Upper lobe of right lung (tissue), 1 donor: ENCODE measurements at regions not wholly inside any gene's neighbourhood (a gene's known extent, or its start where the extent isn't known, plus 50 kb on each side); places are given as distances from the start of the nearest gene placed in this dataset.

ENCODE experiments used
- ATAC-seq: fragments of 200-7000 bp; cut with Tn5 transposase; one replicate; pipeline ENCODE4 v1.9.1; 2020; ENCODE audit warnings: mild to moderate bottlenecking, moderate library complexity
- DNase-seq: peaks from one replicate; pipeline ENCODE4 v3.0.0-alpha.2; 2020
- H3K27ac ChIP-seq: fragments of 200-600 bp; one replicate; pipeline ENCODE4 v1.8.0; 2022
- H3K27me3 ChIP-seq: fragments of 200-600 bp; one replicate; pipeline ENCODE4 v1.8.0; 2022; ENCODE audit warnings: mild to moderate bottlenecking
- H3K36me3 ChIP-seq: fragments of 200-600 bp; one replicate; pipeline ENCODE4 v1.8.0; 2022
- H3K4me1 ChIP-seq: fragments of 200-600 bp; one replicate; pipeline ENCODE4 v1.8.0; 2022
- H3K4me3 ChIP-seq: fragments of 200-600 bp; one replicate; pipeline ENCODE4 v1.8.0; 2022; ENCODE audit warnings: mild to moderate bottlenecking
- H3K9me3 ChIP-seq: fragments of 200-600 bp; one replicate; pipeline ENCODE4 v1.8.0; 2022
- intact Hi-C: fragments of 100-400 bp; cut with DNase I; formaldehyde crosslinking; loops from one replicate; pipeline ENCODE4 v1.11.0; 2022
- TF ChIP-seq, protein P1 (sequence below): fragments of 200-600 bp; IDR thresholded peaks from one replicate; pipeline ENCODE4 v1.8.0; 2022; ENCODE audit warnings: antibody characterized with exemption
- donor health status: DM: no; HTN: yes; CAD: no; lungs with severe emphysema.

DNA sequence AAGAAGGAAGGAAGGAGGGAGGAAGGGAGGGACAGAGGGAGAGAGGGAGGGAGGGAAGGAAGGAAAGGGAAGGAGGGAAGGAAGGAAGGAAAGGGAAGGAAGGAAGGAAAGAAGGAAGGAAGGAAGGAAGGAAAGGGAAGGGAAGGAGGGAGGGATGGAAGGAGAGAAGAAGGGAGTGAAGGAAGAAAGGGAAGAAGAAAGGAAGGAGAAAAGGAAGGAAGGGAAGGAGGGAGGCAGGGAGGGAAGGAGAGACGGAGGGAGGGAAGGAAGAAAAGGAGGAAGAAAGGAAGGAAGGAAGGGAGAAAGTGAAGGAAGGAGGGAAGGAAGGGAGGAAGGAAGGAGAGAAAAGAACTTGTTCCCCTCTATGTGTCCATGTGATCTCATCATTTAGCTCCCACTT lies 465.0 kb downstream of the KCTD8 start:
- TF ChIP-seq, protein P1, sequence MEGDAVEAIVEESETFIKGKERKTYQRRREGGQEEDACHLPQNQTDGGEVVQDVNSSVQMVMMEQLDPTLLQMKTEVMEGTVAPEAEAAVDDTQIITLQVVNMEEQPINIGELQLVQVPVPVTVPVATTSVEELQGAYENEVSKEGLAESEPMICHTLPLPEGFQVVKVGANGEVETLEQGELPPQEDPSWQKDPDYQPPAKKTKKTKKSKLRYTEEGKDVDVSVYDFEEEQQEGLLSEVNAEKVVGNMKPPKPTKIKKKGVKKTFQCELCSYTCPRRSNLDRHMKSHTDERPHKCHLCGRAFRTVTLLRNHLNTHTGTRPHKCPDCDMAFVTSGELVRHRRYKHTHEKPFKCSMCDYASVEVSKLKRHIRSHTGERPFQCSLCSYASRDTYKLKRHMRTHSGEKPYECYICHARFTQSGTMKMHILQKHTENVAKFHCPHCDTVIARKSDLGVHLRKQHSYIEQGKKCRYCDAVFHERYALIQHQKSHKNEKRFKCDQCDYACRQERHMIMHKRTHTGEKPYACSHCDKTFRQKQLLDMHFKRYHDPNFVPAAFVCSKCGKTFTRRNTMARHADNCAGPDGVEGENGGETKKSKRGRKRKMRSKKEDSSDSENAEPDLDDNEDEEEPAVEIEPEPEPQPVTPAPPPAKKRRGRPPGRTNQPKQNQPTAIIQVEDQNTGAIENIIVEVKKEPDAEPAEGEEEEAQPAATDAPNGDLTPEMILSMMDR = no peak
- ATAC-seq (no peak), DNase-seq (no peak)
- H3K9me3 ChIP-seq = no peaks in the 10 kb centered on the region
- H3K27me3 ChIP-seq = no peaks in the 10 kb centered on the region
- no peaks in the 10 kb centered on the region for H3K4me1 ChIP-seq
- H3K36me3 ChIP-seq = no peaks in the 10 kb centered on the region
- H3K27ac ChIP-seq = no peak overlapping the region
- intact Hi-C loops = no loop called here
- no peak overlapping the region for H3K4me3 ChIP-seq

DNA sequence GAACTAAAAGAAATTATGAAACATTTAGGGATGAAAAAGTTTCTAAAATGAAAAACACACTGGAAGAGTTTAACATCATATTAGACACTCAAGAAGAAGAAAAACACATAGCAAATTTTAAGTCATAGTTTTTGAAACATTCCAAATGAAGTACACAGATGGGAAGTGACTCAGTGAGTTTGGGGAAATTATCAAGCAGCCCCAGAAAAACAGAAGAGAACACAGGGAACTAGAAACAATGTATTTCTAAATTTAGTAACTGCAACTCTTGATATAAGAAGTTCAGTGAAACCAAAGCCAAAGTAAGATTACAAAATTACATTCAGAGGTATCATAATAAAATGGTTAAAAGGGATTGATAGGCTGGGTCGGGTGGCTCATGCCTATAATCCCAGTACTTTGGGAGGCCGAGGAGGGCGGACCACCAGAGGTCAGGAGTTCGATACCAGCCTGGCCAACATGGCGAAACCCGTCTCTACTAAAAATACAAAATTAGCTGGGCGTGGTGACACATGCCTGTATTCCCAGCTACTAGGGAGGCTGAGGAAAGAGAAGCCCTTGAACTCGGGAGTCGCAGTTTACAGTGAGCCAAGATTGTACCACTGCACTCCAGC lies 461.2 kb downstream of the KCTD8 start:
- no peaks in the 10 kb centered on the region for H3K27me3 ChIP-seq
- intact Hi-C loops = no loop called here
- H3K27ac ChIP-seq = no peak overlapping the region
- DNase-seq = no peak
- TF ChIP-seq, protein P1 = no peak
- H3K36me3 ChIP-seq = no peaks in the 10 kb centered on the region
- no peaks in the 10 kb centered on the region for H3K4me1 ChIP-seq
- H3K9me3 ChIP-seq = no peaks in the 10 kb centered on the region
- no peak for ATAC-seq
- H3K4me3 ChIP-seq = no peak overlapping the region

DNA sequence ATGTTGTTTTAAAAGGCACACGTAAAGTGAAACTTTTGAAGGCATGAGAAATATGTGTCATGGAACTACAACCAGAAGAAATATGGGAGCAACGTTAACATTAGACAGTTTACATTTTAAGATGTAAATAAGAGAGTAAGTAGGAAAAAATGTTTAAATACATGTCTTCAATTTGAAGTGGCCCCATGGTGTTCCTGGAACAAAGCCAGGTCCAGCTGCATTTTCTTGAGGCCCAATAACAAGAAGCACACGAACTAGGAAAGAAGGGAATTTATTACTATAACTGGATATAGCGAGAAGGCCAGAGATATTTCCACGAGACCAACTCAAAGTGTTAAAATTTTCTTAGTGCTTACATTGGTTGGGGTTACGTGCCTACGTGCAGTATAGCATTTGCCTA lies 458.1 kb downstream of the KCTD8 start:
- H3K36me3 ChIP-seq = no peaks in the 10 kb centered on the region
- DNase-seq = no peak
- no peaks in the 10 kb centered on the region for H3K27me3 ChIP-seq
- intact Hi-C loops = no loop called here
- no peak for ATAC-seq
- H3K9me3 ChIP-seq = no peaks in the 10 kb centered on the region
- H3K4me3 ChIP-seq = no peak overlapping the region
- TF ChIP-seq, protein P1 = no peak
- H3K4me1 ChIP-seq = no peaks in the 10 kb centered on the region
- no peak overlapping the region for H3K27ac ChIP-seq

DNA sequence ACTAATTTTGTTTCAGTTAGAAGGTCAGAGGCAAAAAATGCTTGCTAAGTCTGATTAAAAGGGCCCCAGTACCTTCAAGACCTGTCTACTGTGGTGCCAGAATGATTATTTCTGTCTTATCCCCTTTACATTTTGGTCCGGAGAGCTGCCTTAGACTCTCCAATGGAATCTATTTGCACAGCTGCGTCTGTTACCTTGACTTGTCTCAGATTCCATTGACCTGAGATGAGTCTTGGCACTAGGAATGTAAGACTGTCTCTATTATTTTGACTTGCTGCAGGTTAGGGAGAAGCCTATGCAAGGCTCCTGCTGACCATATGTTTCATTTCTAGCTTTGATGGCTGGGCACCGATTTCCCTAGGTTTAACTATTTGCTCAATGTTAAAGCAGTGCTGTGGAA lies 457.6 kb downstream of the KCTD8 start:
- no peak overlapping the region for H3K4me3 ChIP-seq
- TF ChIP-seq, protein P1 = no peak
- H3K9me3 ChIP-seq = no peaks in the 10 kb centered on the region
- H3K27me3 ChIP-seq = no peaks in the 10 kb centered on the region
- H3K4me1 ChIP-seq = no peaks in the 10 kb centered on the region
- no peak overlapping the region for H3K27ac ChIP-seq
- H3K36me3 ChIP-seq = no peaks in the 10 kb centered on the region
- no peak for DNase-seq
- no peak for ATAC-seq
- intact Hi-C loops = no loop called here

DNA sequence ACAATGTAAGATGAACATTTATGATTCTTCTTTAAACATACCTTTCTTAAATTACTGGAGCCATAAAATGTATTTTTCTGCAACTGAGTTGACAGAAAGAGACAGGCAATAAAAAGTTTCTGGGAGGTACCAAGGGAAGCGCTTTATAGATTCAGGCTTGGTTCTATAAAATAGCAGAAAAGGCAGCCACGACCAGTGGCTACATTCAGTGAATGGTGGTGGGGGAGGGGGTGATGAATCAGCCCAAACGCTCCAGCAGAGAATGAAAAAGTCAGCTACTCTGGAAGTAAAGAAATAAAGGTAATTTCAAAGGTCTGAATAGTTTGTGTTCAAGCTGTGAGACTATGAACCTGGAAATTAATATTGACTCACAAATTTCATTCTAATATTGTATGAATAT lies 456.1 kb downstream of the KCTD8 start:
- Histone ChIP-seq H3K27me3 (no peaks in the 10 kb centered on the region), H3K36me3 (no peaks in the 10 kb centered on the region), H3K4me1 (no peaks in the 10 kb centered on the region), H3K4me3 (no peak overlapping the region), H3K9me3 (no peaks in the 10 kb centered on the region), H3K27ac (no peak overlapping the region)
- DNase-seq (no peak), ATAC-seq (no peak)
- intact Hi-C loops = no loop called here
- TF ChIP-seq, protein P1 = no peak
